SJCRH30 (cell line): ENCODE measurements at regions not wholly inside any gene's neighbourhood (a gene's known extent, or its start where the extent isn't known, plus 50 kb on each side); places are given as distances from the start of the nearest gene placed in this dataset.

Experiments
- DNase-seq, 2 experiments: peaks; one replicate each; pipeline ENCODE4 v3.0.0-alpha.2; 2015 to 2020
- H3K27ac ChIP-seq: fragments of 250-450 bp; sonication (Bioruptor Pico); 2 replicates; pipeline ENCODE4 v1.5.1; 2020; ENCODE audit warnings: mild to moderate bottlenecking, moderate library complexity
- H3K27me3 ChIP-seq: fragments of 250-450 bp; sonication (Bioruptor Pico); 2 replicates; pipeline ENCODE4 v1.5.1; 2020; ENCODE audit warnings: mild to moderate bottlenecking, moderate library complexity
- H3K36me3 ChIP-seq: fragments of 250-450 bp; sonication (Bioruptor Pico); 2 replicates; pipeline ENCODE4 v1.5.1; 2020; ENCODE audit warnings: mild to moderate bottlenecking, moderate library complexity
- H3K4me1 ChIP-seq: fragments of 250-450 bp; sonication (Bioruptor Pico); 2 replicates; pipeline ENCODE4 v1.5.1; 2020; ENCODE audit warnings: mild to moderate bottlenecking, moderate library complexity
- H3K4me3 ChIP-seq: fragments of 250-450 bp; sonication (Bioruptor Pico); 2 replicates; pipeline ENCODE4 v1.5.1; 2020; ENCODE audit warnings: mild to moderate bottlenecking, moderate library complexity
- H3K9me3 ChIP-seq: fragments of 250-450 bp; sonication (Bioruptor Pico); replicated peaks from 2 replicates; pipeline ENCODE4 v1.5.1; 2020; ENCODE audit warnings: mild to moderate bottlenecking, moderate library complexity

- Histone ChIP-seq H3K4me1 (no peaks in the 10 kb centered on the region), H3K27me3 (peaks cover 4% of the 10 kb centered on the region; the same call in 1 of the 2 replicates), H3K9me3 (no peaks in the 10 kb centered on the region), H3K27ac (no peak overlapping the region), H3K4me3 (no peak overlapping the region), H3K36me3 (no peaks in the 10 kb centered on the region)
- DNase-seq: no peak
Measured at GRCh38 chr1:68785328-68785727, 288.4 kb upstream of the DEPDC1 start.

GRCh38 chr1:68788762-68789161, 291.9 kb upstream of the DEPDC1 start:
- Histone ChIP-seq H3K27me3 (peaks cover 4% of the 10 kb centered on the region; the same call in 1 of the 2 replicates), H3K9me3 (no peaks in the 10 kb centered on the region), H3K4me3 (no peak overlapping the region), H3K27ac (no peak overlapping the region), H3K36me3 (no peaks in the 10 kb centered on the region), H3K4me1 (no peaks in the 10 kb centered on the region)
- DNase-seq: no peak

- Histone ChIP-seq H3K27me3 (peaks cover 4% of the 10 kb centered on the region; the same call in 1 of the 2 replicates), H3K9me3 (no peaks in the 10 kb centered on the region), H3K4me1 (no peaks in the 10 kb centered on the region), H3K27ac (no peak overlapping the region), H3K4me3 (no peak overlapping the region), H3K36me3 (no peaks in the 10 kb centered on the region)
- no peak for DNase-seq
Measured at GRCh38 chr1:68791800-68792199, 294.9 kb upstream of the DEPDC1 start.

- no peak overlapping the region for H3K4me3 ChIP-seq
- no peaks in the 10 kb centered on the region for H3K27me3 ChIP-seq
- H3K4me1 ChIP-seq: no peaks in the 10 kb centered on the region
- DNase-seq: no peak
- no peak overlapping the region for H3K27ac ChIP-seq
- H3K9me3 ChIP-seq: no peaks in the 10 kb centered on the region
- no peaks in the 10 kb centered on the region for H3K36me3 ChIP-seq
Measured at GRCh38 chr1:68795956-68796355, 299.1 kb upstream of the DEPDC1 start.

- H3K9me3 ChIP-seq: no peaks in the 10 kb centered on the region
- no peaks in the 10 kb centered on the region for H3K27me3 ChIP-seq
- no peaks in the 10 kb centered on the region for H3K36me3 ChIP-seq
- DNase-seq: no peak
- H3K4me3 ChIP-seq: no peak overlapping the region
- no peak overlapping the region for H3K27ac ChIP-seq
- H3K4me1 ChIP-seq: no peaks in the 10 kb centered on the region
Measured at GRCh38 chr1:68796888-68797287, 300.0 kb upstream of the DEPDC1 start.

- Histone ChIP-seq H3K9me3 (no peaks in the 10 kb centered on the region), H3K36me3 (no peaks in the 10 kb centered on the region), H3K27me3 (no peaks in the 10 kb centered on the region), H3K27ac (no peak overlapping the region), H3K4me1 (no peaks in the 10 kb centered on the region), H3K4me3 (no peak overlapping the region)
- DNase-seq: no peak
Measured at GRCh38 chr1:68798071-68798470, 301.2 kb upstream of the DEPDC1 start.

- DNase-seq: no peak
- no peaks in the 10 kb centered on the region for H3K9me3 ChIP-seq
- H3K27ac ChIP-seq: no peak overlapping the region
- no peak overlapping the region for H3K4me3 ChIP-seq
- H3K36me3 ChIP-seq: no peaks in the 10 kb centered on the region
- no peaks in the 10 kb centered on the region for H3K27me3 ChIP-seq
- H3K4me1 ChIP-seq: no peaks in the 10 kb centered on the region
Measured at GRCh38 chr1:68799096-68799495, 302.2 kb upstream of the DEPDC1 start.

GRCh38 chr1:68800182-68800581, 303.3 kb upstream of the DEPDC1 start:
- Histone ChIP-seq H3K9me3 (no peaks in the 10 kb centered on the region), H3K27me3 (no peaks in the 10 kb centered on the region), H3K4me1 (no peaks in the 10 kb centered on the region), H3K27ac (no peak overlapping the region), H3K36me3 (no peaks in the 10 kb centered on the region), H3K4me3 (no peak overlapping the region)
- no peak for DNase-seq

- Histone ChIP-seq H3K4me1 (no peaks in the 10 kb centered on the region), H3K9me3 (no peaks in the 10 kb centered on the region), H3K27me3 (no peaks in the 10 kb centered on the region; the same call in 1 of the 2 replicates), H3K27ac (no peak overlapping the region), H3K36me3 (no peaks in the 10 kb centered on the region), H3K4me3 (no peak overlapping the region)
- DNase-seq: no peak
Measured at GRCh38 chr1:68801440-68801839, 304.6 kb upstream of the DEPDC1 start.

GRCh38 chr1:68805097-68805641, 308.3 kb upstream of the DEPDC1 start:
- no peaks in the 10 kb centered on the region for H3K4me1 ChIP-seq
- H3K9me3 ChIP-seq: no peaks in the 10 kb centered on the region
- H3K4me3 ChIP-seq: no peak overlapping the region
- no peaks in the 10 kb centered on the region; the same call in 1 of the 2 replicates for H3K27me3 ChIP-seq
- H3K27ac ChIP-seq: no peak overlapping the region
- no peak for DNase-seq
- no peaks in the 10 kb centered on the region for H3K36me3 ChIP-seq

- Histone ChIP-seq H3K4me1 (no peaks in the 10 kb centered on the region), H3K27ac (no peak overlapping the region), H3K9me3 (no peaks in the 10 kb centered on the region), H3K27me3 (no peaks in the 10 kb centered on the region; the same call in 1 of the 2 replicates), H3K36me3 (no peaks in the 10 kb centered on the region), H3K4me3 (no peak overlapping the region)
- no peak for DNase-seq
Measured at GRCh38 chr1:68808351-68808750, 311.5 kb upstream of the DEPDC1 start.

- Histone ChIP-seq H3K4me3 (no peak overlapping the region), H3K4me1 (no peaks in the 10 kb centered on the region), H3K27ac (no peak overlapping the region), H3K27me3 (no peaks in the 10 kb centered on the region; the same call in 1 of the 2 replicates), H3K36me3 (no peaks in the 10 kb centered on the region), H3K9me3 (0 out of 2 replicates have a peak, but pooled peaks cover 2% of the 10 kb centered on the region)
- no peak for DNase-seq
Measured at GRCh38 chr1:68811806-68812205, 314.9 kb upstream of the DEPDC1 start.

GRCh38 chr1:68812333-68812732, 315.5 kb upstream of the DEPDC1 start:
- 0 out of 2 replicates have a peak, but pooled peaks cover 2% of the 10 kb centered on the region for H3K9me3 ChIP-seq

GRCh38 chr1:68814067-68814466, 317.2 kb upstream of the DEPDC1 start:
- Histone ChIP-seq H3K27ac (no peak overlapping the region), H3K36me3 (no peaks in the 10 kb centered on the region), H3K4me1 (no peaks in the 10 kb centered on the region), H3K4me3 (no peak overlapping the region), H3K9me3 (0 out of 2 replicates have a peak, but pooled peaks cover 2% of the 10 kb centered on the region), H3K27me3 (no peaks in the 10 kb centered on the region)
- peak in 1 of 2 experiments; percentile 6 for DNase-seq

More at GRCh38 chr1:68812333-68812732, 315.5 kb upstream of the DEPDC1 start:
- H3K27ac ChIP-seq: no peak overlapping the region
- no peaks in the 10 kb centered on the region for H3K4me1 ChIP-seq
- no peak for DNase-seq
- no peaks in the 10 kb centered on the region for H3K36me3 ChIP-seq
- H3K4me3 ChIP-seq: no peak overlapping the region
- no peaks in the 10 kb centered on the region for H3K27me3 ChIP-seq

GRCh38 chr1:68815632-68816031, 318.8 kb upstream of the DEPDC1 start:
- no peaks in the 10 kb centered on the region for H3K36me3 ChIP-seq
- no peak overlapping the region for H3K4me3 ChIP-seq
- 0 out of 2 replicates have a peak, but pooled peaks cover 2% of the 10 kb centered on the region for H3K9me3 ChIP-seq
- no peaks in the 10 kb centered on the region for H3K4me1 ChIP-seq
- H3K27me3 ChIP-seq: no peaks in the 10 kb centered on the region
- peak in 1 of 2 experiments; percentile 22 for DNase-seq
- H3K27ac ChIP-seq: no peak overlapping the region
